ENCODE measurements at regions not wholly inside any gene's neighbourhood (a gene's known extent, or its start where the extent isn't known, plus 50 kb on each side); places are given as distances from the start of the nearest gene placed in this dataset.
"Not testable (repeated sequence)": the region's sequence is repeated elsewhere in the genome, so short reads cannot be mapped to it uniquely, and the experiment has no call there.

DNA sequence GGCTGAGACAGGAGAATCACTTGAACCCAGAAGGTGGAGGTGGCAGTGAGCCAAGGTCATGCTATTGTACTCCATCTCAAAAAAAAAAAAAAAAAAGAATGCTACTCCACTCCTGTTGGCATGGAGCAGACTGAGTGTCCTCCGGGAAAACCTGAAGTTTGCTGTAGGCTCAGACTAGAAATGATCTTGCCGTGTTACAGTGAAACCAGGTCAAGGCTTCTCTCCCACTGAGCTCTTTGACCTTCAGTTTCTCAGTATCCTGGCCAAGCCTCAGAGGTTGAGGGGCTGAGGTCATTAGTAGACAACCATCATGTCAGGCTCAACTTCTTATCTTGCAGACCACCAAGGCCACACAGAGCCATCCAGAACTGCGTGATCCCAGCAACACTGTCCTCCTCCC is 348.6 kb upstream of the ZNF32 start:
- H3K27ac ChIP-seq (ENCODE audit: low read length), result no peak overlapping the region

GRCh38 chr10:43994539-43994938 is 345.9 kb upstream of the ZNF32 start:
- 87% methylated on average over 1 of the region's 2 CpGs for WGBS (ENCODE audit: insufficient coverage)
- H3K36me3 Mint-ChIP-seq, result no peaks in the 10 kb centered on the region
- CTCF ChIA-PET, result no interaction called here

More for the DNA sequence above, 348.6 kb upstream of the ZNF32 start:
- no peak for DNase-seq
- ATAC-seq (replicated peaks in 1 of 4), result no peak
- H3K9me3 Mint-ChIP-seq, result no peaks in the 10 kb centered on the region
- Histone ChIP-seq H3K36me3 (ENCODE audit: control insufficient read depth in 2 of 2, extremely low read depth in 1 of 2, insufficient read depth in 1 of 2, low read length in 1 of 2) (no peaks in the 10 kb centered on the region), H3K4me1 (ENCODE audit: control insufficient read depth in 1 of 2, extremely low read depth in 1 of 2, insufficient read depth in 2 of 2, low read length in 2 of 2) (no peaks in the 10 kb centered on the region), H3K9me3 (no peaks in the 10 kb centered on the region), H3K4me3 (ENCODE audit: control insufficient read depth in 1 of 2, extremely low read depth in 1 of 2, low read length in 1 of 2) (no peak overlapping the region), H3K27me3 (replicated peaks in 1 of 2; ENCODE audit: control insufficient read depth in 2 of 2, extremely low read depth in 1 of 2, insufficient read depth in 2 of 2, low read length in 1 of 2) (peaks cover 0 to 8% of the 10 kb centered on the region in 2 experiments)
- WGBS (ENCODE audit: insufficient coverage), result 97% methylated on average over 2 of the region's 3 CpGs
- no peak overlapping the region for H3K27ac Mint-ChIP-seq
- no peak overlapping the region for H3K4me3 Mint-ChIP-seq
- ChIA-PET POLR2A (interaction anchor here in 1 of 2 donors (0.6 kb wide), 1 partner anchor 271 kb away, joined by 4 read pairs; no protein-coding TSS in a partner anchor), CTCF (interaction anchor here in 1 of 2 donors (0.6 kb wide), 1 partner anchor 24 kb away, joined by 3 read pairs; no protein-coding TSS in a partner anchor)
- H3K36me3 Mint-ChIP-seq, result no peaks in the 10 kb centered on the region
- H3K27me3 Mint-ChIP-seq, result peaks cover 18 to 25% of the 10 kb centered on the region in 2 donors
- no peaks in the 10 kb centered on the region for H3K4me1 Mint-ChIP-seq

DNA sequence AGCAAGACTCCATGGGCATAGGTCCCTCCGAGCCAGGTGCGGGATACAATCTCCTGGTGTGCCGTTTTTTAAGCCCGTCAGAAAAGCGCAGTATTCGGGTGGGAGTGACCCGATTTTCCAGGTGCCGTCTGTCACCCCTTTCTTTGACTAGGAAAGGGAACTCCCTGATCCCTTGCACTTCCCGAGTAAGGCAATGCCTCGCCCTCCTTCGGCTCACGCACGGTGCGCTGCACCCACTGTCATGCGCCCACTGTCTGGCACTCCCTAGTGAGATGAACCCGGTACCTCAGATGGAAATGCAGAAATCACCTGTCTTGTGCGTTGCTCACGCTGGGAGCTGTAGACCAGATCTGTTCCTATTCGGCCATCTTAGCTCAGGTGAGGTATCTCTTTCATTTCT is 344.1 kb upstream of the ZNF32 start:
- H3K27ac ChIP-seq (ENCODE audit: low read length); H3K9me3 Mint-ChIP-seq; DNase-seq; H3K27ac Mint-ChIP-seq; H3K9me3 ChIP-seq; H3K4me1 Mint-ChIP-seq; ATAC-seq (replicated peaks in 1 of 4); H3K36me3 Mint-ChIP-seq; H3K36me3 ChIP-seq (ENCODE audit: control insufficient read depth in 2 of 2, extremely low read depth in 1 of 2, insufficient read depth in 1 of 2, low read length in 1 of 2); POLR2A ChIA-PET; H3K4me3 Mint-ChIP-seq; H3K27me3 ChIP-seq (replicated peaks in 1 of 2; ENCODE audit: control insufficient read depth in 2 of 2, extremely low read depth in 1 of 2, insufficient read depth in 2 of 2, low read length in 1 of 2); H3K4me1 ChIP-seq (ENCODE audit: control insufficient read depth in 1 of 2, extremely low read depth in 1 of 2, insufficient read depth in 2 of 2, low read length in 2 of 2); CTCF ChIA-PET; H3K4me3 ChIP-seq (ENCODE audit: control insufficient read depth in 1 of 2, extremely low read depth in 1 of 2, low read length in 1 of 2): not testable (repeated sequence)
- H3K27me3 Mint-ChIP-seq, result peaks cover 15 to 17% of the 10 kb centered on the region in 2 donors
- 92% methylated on average over 14 of the region's 19 CpGs for WGBS (ENCODE audit: insufficient coverage)

More at GRCh38 chr10:43994539-43994938, 345.9 kb upstream of the ZNF32 start:
- POLR2A ChIA-PET, result no interaction called here
- Histone ChIP-seq H3K36me3 (ENCODE audit: control insufficient read depth in 2 of 2, extremely low read depth in 1 of 2, insufficient read depth in 1 of 2, low read length in 1 of 2) (no peaks in the 10 kb centered on the region), H3K4me1 (ENCODE audit: control insufficient read depth in 1 of 2, extremely low read depth in 1 of 2, insufficient read depth in 2 of 2, low read length in 2 of 2) (no peaks in the 10 kb centered on the region), H3K27ac (ENCODE audit: low read length) (no peak overlapping the region), H3K9me3 (no peaks in the 10 kb centered on the region), H3K4me3 (ENCODE audit: control insufficient read depth in 1 of 2, extremely low read depth in 1 of 2, low read length in 1 of 2) (no peak overlapping the region), H3K27me3 (replicated peaks in 1 of 2; ENCODE audit: control insufficient read depth in 2 of 2, extremely low read depth in 1 of 2, insufficient read depth in 2 of 2, low read length in 1 of 2) (peaks cover 0 to 4% of the 10 kb centered on the region in 2 experiments)
- Mint-ChIP-seq H3K4me3 (no peak overlapping the region), H3K27ac (no peak overlapping the region), H3K4me1 (no peaks in the 10 kb centered on the region), H3K9me3 (peaks cover 0 to 6% (median 0%) of the 10 kb centered on the region in 3 donors), H3K27me3 (peaks cover 17 to 21% of the 10 kb centered on the region in 2 donors)
- ATAC-seq (replicated peaks in 1 of 4) (no peak), DNase-seq (no peak)

- no peaks in the 10 kb centered on the region for H3K36me3 ChIP-seq (ENCODE audit: control insufficient read depth in 2 of 2, extremely low read depth in 1 of 2, insufficient read depth in 1 of 2, low read length in 1 of 2)
- POLR2A ChIA-PET, result no interaction called here
- DNase-seq (no peak), ATAC-seq (replicated peaks in 1 of 4) (no peak)
- CTCF ChIA-PET, result no interaction called here
- H3K4me3 Mint-ChIP-seq, result no peak overlapping the region
- H3K9me3 Mint-ChIP-seq, result peaks cover 0 to 1% (median 0%) of the 10 kb centered on the region in 3 donors
- H3K27me3 Mint-ChIP-seq, result no peaks in the 10 kb centered on the region
- H3K27ac ChIP-seq (ENCODE audit: low read length), result no peak overlapping the region
- WGBS (ENCODE audit: insufficient coverage), result 85% methylated on average over 4 of the region's 4 CpGs
- H3K4me3 ChIP-seq (ENCODE audit: control insufficient read depth in 1 of 2, extremely low read depth in 1 of 2, low read length in 1 of 2), result no peak overlapping the region
- no peaks in the 10 kb centered on the region for H3K9me3 ChIP-seq
- peaks cover 0 to 3% (median 0%) of the 10 kb centered on the region in 3 donors for H3K4me1 Mint-ChIP-seq
- H3K27me3 ChIP-seq (replicated peaks in 1 of 2; ENCODE audit: control insufficient read depth in 2 of 2, extremely low read depth in 1 of 2, insufficient read depth in 2 of 2, low read length in 1 of 2), result peaks cover 0 to 4% of the 10 kb centered on the region in 2 experiments
- no peaks in the 10 kb centered on the region for H3K36me3 Mint-ChIP-seq
- H3K4me1 ChIP-seq (ENCODE audit: control insufficient read depth in 1 of 2, extremely low read depth in 1 of 2, insufficient read depth in 2 of 2, low read length in 2 of 2), result no peaks in the 10 kb centered on the region
- H3K27ac Mint-ChIP-seq, result no peak overlapping the region
These were observed 337.7 kb upstream of the ZNF32 start for GRCh38 chr10:43986374-43986773.

DNA sequence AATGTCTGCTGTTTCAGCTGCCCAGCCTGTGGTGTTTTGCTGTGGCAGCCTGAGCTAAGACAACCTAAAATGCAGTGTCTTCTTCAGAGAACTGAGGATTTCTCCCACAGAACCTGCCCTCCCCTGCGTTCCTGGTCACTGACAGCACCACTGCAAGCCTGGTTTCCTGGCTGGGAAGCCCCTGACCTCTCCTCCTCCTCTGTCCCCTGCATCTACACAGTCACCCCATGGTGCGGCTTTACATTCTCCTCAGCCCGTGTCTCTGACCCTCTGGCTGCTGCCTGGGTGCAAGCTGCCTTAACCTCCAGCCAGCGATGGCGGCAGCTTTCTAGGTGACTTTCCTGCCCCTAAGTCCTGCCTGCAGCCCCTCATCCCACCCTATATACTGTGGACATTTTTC is 337.3 kb upstream of the ZNF32 start:
- Histone ChIP-seq H3K4me3 (ENCODE audit: control insufficient read depth in 1 of 2, extremely low read depth in 1 of 2, low read length in 1 of 2) (no peak overlapping the region), H3K9me3 (no peaks in the 10 kb centered on the region), H3K27me3 (replicated peaks in 1 of 2; ENCODE audit: control insufficient read depth in 2 of 2, extremely low read depth in 1 of 2, insufficient read depth in 2 of 2, low read length in 1 of 2) (peaks cover 0 to 4% of the 10 kb centered on the region in 2 experiments), H3K4me1 (ENCODE audit: control insufficient read depth in 1 of 2, extremely low read depth in 1 of 2, insufficient read depth in 2 of 2, low read length in 2 of 2) (no peaks in the 10 kb centered on the region), H3K36me3 (ENCODE audit: control insufficient read depth in 2 of 2, extremely low read depth in 1 of 2, insufficient read depth in 1 of 2, low read length in 1 of 2) (no peaks in the 10 kb centered on the region), H3K27ac (ENCODE audit: low read length) (no peak overlapping the region)
- DNase-seq, result no peak
- no peak overlapping the region for H3K4me3 Mint-ChIP-seq
- no peaks in the 10 kb centered on the region for H3K27me3 Mint-ChIP-seq
- ChIA-PET POLR2A (no interaction called here), CTCF (no interaction called here)
- H3K9me3 Mint-ChIP-seq, result no peaks in the 10 kb centered on the region
- peaks cover 0 to 3% (median 0%) of the 10 kb centered on the region in 3 donors for H3K4me1 Mint-ChIP-seq
- no peaks in the 10 kb centered on the region for H3K36me3 Mint-ChIP-seq
- ATAC-seq (replicated peaks in 1 of 4), result no peak
- WGBS (ENCODE audit: insufficient coverage), result 92% methylated on average over 5 of the region's 5 CpGs
- no peak overlapping the region for H3K27ac Mint-ChIP-seq

DNA sequence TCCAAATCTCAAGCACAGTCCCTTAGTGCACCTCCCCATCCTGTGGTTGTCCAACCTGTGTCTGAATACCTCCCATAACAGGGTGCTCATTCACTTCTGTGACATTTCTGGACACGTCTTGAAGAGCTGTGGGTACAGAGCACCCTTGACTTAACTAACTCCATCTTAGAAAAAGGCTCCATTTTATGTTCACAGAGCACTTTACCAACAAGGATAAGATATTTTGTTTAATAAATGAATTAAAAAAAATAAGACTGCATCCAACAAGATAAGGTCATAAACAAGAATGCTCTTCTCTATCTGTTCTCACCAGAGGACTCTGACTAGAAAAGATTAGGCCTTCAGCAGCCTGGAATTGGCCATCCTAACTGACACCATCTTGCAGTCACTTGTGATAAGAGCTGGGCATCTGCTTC is 335.2 kb upstream of the ZNF32 start:
- no peak for DNase-seq
- Mint-ChIP-seq H3K27me3 (no peaks in the 10 kb centered on the region), H3K4me3 (no peak overlapping the region), H3K27ac (no peak overlapping the region), H3K4me1 (peaks cover 0 to 14% (median 6%) of the 10 kb centered on the region in 3 donors), H3K36me3 (no peaks in the 10 kb centered on the region), H3K9me3 (no peaks in the 10 kb centered on the region)
- ChIA-PET POLR2A (interaction anchor here in 1 of 2 donors (0.6 kb wide), 1 partner anchor 21 kb away, joined by 3 read pairs; no protein-coding TSS in a partner anchor), CTCF (no interaction called here)
- 20% methylated on average over 1 of the region's 1 CpG for WGBS (ENCODE audit: insufficient coverage)
- peaks cover 0 to 7% of the 10 kb centered on the region in 2 experiments for H3K4me1 ChIP-seq (ENCODE audit: control insufficient read depth in 1 of 2, extremely low read depth in 1 of 2, insufficient read depth in 2 of 2, low read length in 2 of 2)
- ATAC-seq (replicated peaks in 1 of 4), result no peak
- H3K27ac ChIP-seq (ENCODE audit: low read length), result no peak overlapping the region
- no peak overlapping the region for H3K4me3 ChIP-seq (ENCODE audit: control insufficient read depth in 1 of 2, extremely low read depth in 1 of 2, low read length in 1 of 2)
- no peaks in the 10 kb centered on the region for H3K9me3 ChIP-seq
- no peaks in the 10 kb centered on the region for H3K36me3 ChIP-seq (ENCODE audit: control insufficient read depth in 2 of 2, extremely low read depth in 1 of 2, insufficient read depth in 1 of 2, low read length in 1 of 2)
- H3K27me3 ChIP-seq (replicated peaks in 1 of 2; ENCODE audit: control insufficient read depth in 2 of 2, extremely low read depth in 1 of 2, insufficient read depth in 2 of 2, low read length in 1 of 2), result peaks cover 0 to 7% of the 10 kb centered on the region in 2 experiments

DNA sequence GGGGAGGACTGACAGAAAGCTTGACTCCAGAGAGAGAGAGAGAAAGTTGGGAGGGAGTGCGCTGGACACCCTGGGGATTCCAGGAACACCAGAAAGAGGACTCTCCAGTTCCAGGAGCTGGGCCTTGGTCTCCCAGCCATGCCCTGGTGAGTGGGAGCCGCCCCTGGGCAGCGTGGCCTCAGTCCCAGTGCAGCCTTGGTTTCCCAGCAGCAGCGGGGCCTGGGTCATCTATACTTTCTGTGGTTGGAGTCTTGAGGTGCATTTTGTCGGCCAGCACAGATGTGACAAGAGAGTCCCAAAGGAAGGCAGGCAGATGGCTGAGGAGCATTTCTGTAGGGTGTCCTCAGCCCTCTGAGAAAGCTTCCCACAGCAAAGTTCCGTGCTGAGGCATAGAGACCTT is 334.7 kb upstream of the ZNF32 start:
- H3K4me1 Mint-ChIP-seq, result peaks cover 0 to 14% (median 6%) of the 10 kb centered on the region in 3 donors
- H3K27ac Mint-ChIP-seq, result no peak overlapping the region
- POLR2A ChIA-PET, result interaction anchor here in 1 of 2 donors (0.6 kb wide), 1 partner anchor 20 kb away, joined by 3 read pairs; no protein-coding TSS in a partner anchor

More for the DNA sequence above, 334.7 kb upstream of the ZNF32 start:
- DNase-seq (no peak), ATAC-seq (replicated peaks in 1 of 4) (no peak)
- Histone ChIP-seq H3K4me1 (ENCODE audit: control insufficient read depth in 1 of 2, extremely low read depth in 1 of 2, insufficient read depth in 2 of 2, low read length in 2 of 2) (peaks cover 0 to 7% of the 10 kb centered on the region in 2 experiments), H3K4me3 (ENCODE audit: control insufficient read depth in 1 of 2, extremely low read depth in 1 of 2, low read length in 1 of 2) (no peak overlapping the region), H3K36me3 (ENCODE audit: control insufficient read depth in 2 of 2, extremely low read depth in 1 of 2, insufficient read depth in 1 of 2, low read length in 1 of 2) (no peaks in the 10 kb centered on the region), H3K27me3 (replicated peaks in 1 of 2; ENCODE audit: control insufficient read depth in 2 of 2, extremely low read depth in 1 of 2, insufficient read depth in 2 of 2, low read length in 1 of 2) (peaks cover 0 to 7% of the 10 kb centered on the region in 2 experiments), H3K9me3 (no peaks in the 10 kb centered on the region), H3K27ac (ENCODE audit: low read length) (no peak overlapping the region)
- WGBS (ENCODE audit: insufficient coverage), result 82% methylated on average over 6 of the region's 6 CpGs
- CTCF ChIA-PET, result no interaction called here
- no peaks in the 10 kb centered on the region for H3K27me3 Mint-ChIP-seq
- no peaks in the 10 kb centered on the region for H3K9me3 Mint-ChIP-seq
- no peak overlapping the region for H3K4me3 Mint-ChIP-seq
- H3K36me3 Mint-ChIP-seq, result no peaks in the 10 kb centered on the region
